Central memory CD8-positive, alpha-beta T cell (primary cell): ENCODE measurements at regions not wholly inside any gene's neighbourhood (a gene's known extent, or its start where the extent isn't known, plus 50 kb on each side); places are given as distances from the start of the nearest gene placed in this dataset.
"Not testable (repeated sequence)": the region's sequence is repeated elsewhere in the genome, so short reads cannot be mapped to it uniquely, and the experiment has no call there.

Source experiments
- ATAC-seq: fragments of 150-1000 bp; cut with Tn5 transposase; replicated peaks from 2 replicates; pipeline ENCODE4 v1.10.0; 2022; ENCODE audit warnings: mild to moderate bottlenecking, moderate FRiP score, moderate number of reproducible peaks; ENCODE audit not compliant: poor library complexity, severe bottlenecking; ENCODE audit errors: extremely low read depth
- DNase-seq, 2 donors: peaks; one replicate each; pipeline ENCODE4 v3.0.0; 2021; ENCODE audit warnings: low spot score in 2 of 2
- H3K27ac Mint-ChIP-seq: one replicate; pipeline ENCODE4 v1.8.0; 2022; ENCODE audit warnings: low read depth, mild to moderate bottlenecking, moderate library complexity, mixed read lengths
- H3K27me3 Mint-ChIP-seq: one replicate; pipeline ENCODE4 v1.8.0; 2022; ENCODE audit warnings: mixed read lengths
- H3K36me3 Mint-ChIP-seq: one replicate; pipeline ENCODE4 v1.8.0; 2022; ENCODE audit warnings: mild to moderate bottlenecking, moderate library complexity, mixed read lengths; ENCODE audit not compliant: insufficient read depth
- H3K4me1 Mint-ChIP-seq: one replicate; pipeline ENCODE4 v1.8.0; 2022; ENCODE audit warnings: mixed read lengths
- H3K4me3 Mint-ChIP-seq: one replicate; pipeline ENCODE4 v1.8.0; 2022; ENCODE audit warnings: mild to moderate bottlenecking, moderate library complexity, mixed read lengths
- H3K9me3 Mint-ChIP-seq: one replicate; pipeline ENCODE4 v1.8.0; 2022; ENCODE audit warnings: mixed read lengths

- H3K27ac Mint-ChIP-seq, H3K4me1 Mint-ChIP-seq, DNase-seq, ATAC-seq, H3K4me3 Mint-ChIP-seq, H3K36me3 Mint-ChIP-seq, H3K9me3 Mint-ChIP-seq: not testable (repeated sequence)
- peaks cover 53% of the 10 kb centered on the region for H3K27me3 Mint-ChIP-seq
Measured at GRCh38 chr7:32722837-32723236, 168.7 kb downstream of the KBTBD2 start.

DNA sequence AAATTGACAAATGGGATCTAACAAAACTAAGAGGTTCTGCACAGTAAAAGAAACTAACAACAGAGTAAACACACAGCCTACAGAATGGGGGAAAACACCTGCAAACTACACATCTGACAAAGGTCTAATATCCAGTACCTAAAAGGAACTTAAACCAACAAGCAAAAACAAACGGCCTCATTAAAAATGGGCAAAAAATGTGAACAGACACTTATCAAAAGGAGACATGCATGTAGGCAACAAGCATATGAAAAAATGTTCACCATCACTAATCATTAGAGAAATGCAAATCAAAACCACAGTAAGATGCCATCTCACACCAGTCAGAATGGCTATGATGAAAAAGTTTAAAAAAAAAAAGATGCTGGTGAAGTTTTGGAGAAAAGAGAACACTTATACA is 197.4 kb downstream of the KBTBD2 start:
- H3K27ac Mint-ChIP-seq: no peak overlapping the region
- no peak for DNase-seq
- H3K4me3 Mint-ChIP-seq: no peak overlapping the region
- H3K27me3 Mint-ChIP-seq: peaks cover 36% of the 10 kb centered on the region
- no peak for ATAC-seq
- H3K4me1 Mint-ChIP-seq: no peaks in the 10 kb centered on the region
- H3K9me3 Mint-ChIP-seq: no peaks in the 10 kb centered on the region
- H3K36me3 Mint-ChIP-seq: no peaks in the 10 kb centered on the region

- H3K4me3 Mint-ChIP-seq, DNase-seq, H3K27ac Mint-ChIP-seq, H3K4me1 Mint-ChIP-seq, H3K36me3 Mint-ChIP-seq, H3K9me3 Mint-ChIP-seq: not testable (repeated sequence)
- ATAC-seq: peak; percentile 68
- peaks cover 44% of the 10 kb centered on the region for H3K27me3 Mint-ChIP-seq
Measured at GRCh38 chr7:32691965-32692815, 196.9 kb downstream of the AVL9 start.

- H3K36me3 Mint-ChIP-seq, H3K9me3 Mint-ChIP-seq, H3K4me1 Mint-ChIP-seq, DNase-seq, ATAC-seq, H3K27ac Mint-ChIP-seq, H3K4me3 Mint-ChIP-seq: not testable (repeated sequence)
- peaks cover 42% of the 10 kb centered on the region for H3K27me3 Mint-ChIP-seq
Measured at GRCh38 chr7:32688092-32688491, 192.8 kb downstream of the AVL9 start.

- no peak overlapping the region for H3K4me3 Mint-ChIP-seq
- no peaks in the 10 kb centered on the region for H3K4me1 Mint-ChIP-seq
- no peaks in the 10 kb centered on the region for H3K9me3 Mint-ChIP-seq
- DNase-seq: no peak
- no peak overlapping the region for H3K27ac Mint-ChIP-seq
- H3K27me3 Mint-ChIP-seq: peaks cover 33% of the 10 kb centered on the region
- no peaks in the 10 kb centered on the region for H3K36me3 Mint-ChIP-seq
- no peak for ATAC-seq
Measured at GRCh38 chr7:32681174-32681518, 185.9 kb downstream of the AVL9 start.

GRCh38 chr7:32680259-32681173 is 185.2 kb downstream of the AVL9 start:
- no peak overlapping the region for H3K4me3 Mint-ChIP-seq
- DNase-seq (no peak), ATAC-seq (no peak)
- H3K9me3 Mint-ChIP-seq: no peaks in the 10 kb centered on the region
- H3K36me3 Mint-ChIP-seq: no peaks in the 10 kb centered on the region
- H3K27me3 Mint-ChIP-seq: peaks cover 33% of the 10 kb centered on the region
- no peak overlapping the region for H3K27ac Mint-ChIP-seq
- H3K4me1 Mint-ChIP-seq: no peaks in the 10 kb centered on the region

DNA sequence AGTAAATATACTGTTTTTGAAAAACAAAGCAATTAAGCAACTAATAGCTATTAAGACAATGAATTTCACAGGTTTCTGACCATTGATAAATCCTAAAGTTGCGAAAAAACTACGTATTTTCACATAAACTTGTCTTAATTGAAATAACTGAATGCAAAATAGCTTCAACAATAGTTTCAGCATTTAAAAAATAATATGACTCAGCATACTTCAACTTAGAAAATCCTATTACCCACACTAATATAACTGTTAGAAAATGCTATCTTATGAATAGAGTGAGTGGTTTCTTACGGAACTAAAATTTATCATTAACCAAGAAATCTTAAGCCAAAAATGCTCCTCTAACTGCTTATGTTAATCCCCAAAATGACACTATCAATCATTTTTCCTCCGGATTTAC is 183.9 kb downstream of the AVL9 start:
- ATAC-seq (no peak), DNase-seq (no peak)
- H3K9me3 Mint-ChIP-seq: no peaks in the 10 kb centered on the region
- no peak overlapping the region for H3K27ac Mint-ChIP-seq
- H3K4me1 Mint-ChIP-seq: no peaks in the 10 kb centered on the region
- no peak overlapping the region for H3K4me3 Mint-ChIP-seq
- H3K27me3 Mint-ChIP-seq: peaks cover 33% of the 10 kb centered on the region
- no peaks in the 10 kb centered on the region for H3K36me3 Mint-ChIP-seq

GRCh38 chr7:32677593-32677992 is 182.3 kb downstream of the AVL9 start:
- no peak for DNase-seq
- H3K36me3 Mint-ChIP-seq: no peaks in the 10 kb centered on the region
- H3K4me1 Mint-ChIP-seq: no peaks in the 10 kb centered on the region
- peaks cover 33% of the 10 kb centered on the region for H3K27me3 Mint-ChIP-seq
- H3K4me3 Mint-ChIP-seq: no peak overlapping the region
- H3K9me3 Mint-ChIP-seq: no peaks in the 10 kb centered on the region
- no peak overlapping the region for H3K27ac Mint-ChIP-seq
- ATAC-seq: no peak

GRCh38 chr7:32676249-32676941 is 181.1 kb downstream of the AVL9 start:
- ATAC-seq (no peak), DNase-seq (no peak)
- no peaks in the 10 kb centered on the region for H3K4me1 Mint-ChIP-seq
- no peaks in the 10 kb centered on the region for H3K9me3 Mint-ChIP-seq
- H3K36me3 Mint-ChIP-seq: no peaks in the 10 kb centered on the region
- H3K27me3 Mint-ChIP-seq: peaks cover 28% of the 10 kb centered on the region
- H3K27ac Mint-ChIP-seq: no peak overlapping the region
- no peak overlapping the region for H3K4me3 Mint-ChIP-seq

DNA sequence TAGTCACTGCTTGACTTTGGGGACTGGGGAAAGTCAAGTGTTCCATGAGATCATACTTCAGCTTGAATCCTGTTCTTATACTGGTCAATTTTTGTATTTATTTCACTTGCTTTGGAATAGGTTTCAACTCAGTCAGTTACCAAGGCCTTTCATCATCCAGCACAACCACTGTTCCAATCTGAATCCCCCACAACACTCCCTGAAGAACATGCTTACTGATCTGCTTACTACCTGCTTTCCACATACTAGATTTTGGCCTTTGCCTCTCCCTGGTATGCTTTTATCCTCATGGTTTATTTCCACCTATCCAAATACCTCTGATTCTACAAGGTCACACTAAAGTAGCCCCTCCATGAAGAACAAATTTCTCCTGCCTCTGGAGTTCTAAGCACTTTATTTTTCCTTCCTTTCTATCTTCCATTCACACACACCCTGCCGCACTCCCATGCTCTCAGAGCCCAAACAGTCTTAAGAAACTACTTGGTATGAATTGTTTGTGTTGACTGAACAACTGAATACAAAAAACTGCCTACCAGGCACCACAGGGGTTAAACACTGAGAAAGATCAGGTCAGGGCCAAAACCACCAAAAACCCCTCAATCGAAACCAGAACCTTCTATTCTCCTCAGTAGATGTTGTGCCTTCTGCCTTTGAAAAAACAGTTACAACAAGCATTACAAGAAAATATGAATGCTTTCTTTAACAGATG is 178.1 kb downstream of the AVL9 start:
- H3K27me3 Mint-ChIP-seq: peaks cover 18% of the 10 kb centered on the region
- DNase-seq: no peak
- H3K4me1 Mint-ChIP-seq: no peaks in the 10 kb centered on the region
- no peaks in the 10 kb centered on the region for H3K9me3 Mint-ChIP-seq
- H3K36me3 Mint-ChIP-seq: no peaks in the 10 kb centered on the region
- no peak for ATAC-seq
- peak overlapping the region; percentile 3 for H3K27ac Mint-ChIP-seq
- H3K4me3 Mint-ChIP-seq: no peak overlapping the region

DNA sequence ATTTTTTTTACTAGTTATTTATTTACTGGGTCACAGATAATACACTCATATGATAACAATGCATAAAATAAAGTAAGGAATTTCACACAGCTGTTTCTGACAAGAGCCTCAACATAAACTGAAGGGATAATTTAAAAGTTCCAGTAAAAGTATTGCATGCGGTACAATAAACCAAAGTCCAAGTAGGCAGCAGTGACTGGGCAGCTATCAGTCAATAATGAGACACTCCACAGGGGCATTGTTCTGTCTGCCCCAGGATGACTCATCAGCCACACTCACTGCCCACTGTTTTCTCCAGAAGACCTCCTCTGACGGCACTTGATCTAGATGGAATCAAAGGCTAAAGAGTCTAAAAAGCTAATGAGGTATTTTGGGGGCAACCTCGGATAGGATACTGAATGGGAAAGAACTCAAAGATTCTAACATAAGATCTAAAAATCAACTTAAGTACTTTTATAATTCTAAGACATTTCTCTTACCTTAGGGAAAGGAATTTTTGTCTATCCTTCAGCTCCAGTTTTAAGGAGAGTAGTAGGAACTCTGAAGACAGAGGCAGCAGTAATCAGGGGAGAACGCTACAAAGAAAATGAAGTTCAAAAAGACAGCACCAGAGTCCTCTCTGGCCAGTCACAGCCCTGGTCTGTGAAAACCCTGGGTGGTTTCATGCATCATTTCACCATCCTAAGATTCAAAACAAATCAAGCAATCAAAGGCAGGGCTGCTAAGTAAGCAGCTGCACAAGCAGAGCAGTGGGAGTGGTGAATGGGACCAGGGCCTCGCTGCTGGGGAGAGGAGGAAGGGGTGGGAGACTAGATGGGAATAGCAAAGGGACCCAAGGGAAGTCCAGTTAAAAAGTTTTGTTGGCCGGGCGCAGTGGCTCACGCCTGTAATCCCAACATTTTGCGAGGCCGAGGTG is 175.1 kb downstream of the AVL9 start:
- Mint-ChIP-seq H3K4me3 (no peak overlapping the region), H3K36me3 (no peaks in the 10 kb centered on the region), H3K27ac (no peak overlapping the region), H3K27me3 (peaks cover 41% of the 10 kb centered on the region), H3K9me3 (no peaks in the 10 kb centered on the region), H3K4me1 (no peaks in the 10 kb centered on the region)
- DNase-seq: no peak
- no peak for ATAC-seq
